Skin of body (tissue), 1 donor: ENCODE measurements at regions not wholly inside any gene's neighbourhood (a gene's known extent, or its start where the extent isn't known, plus 50 kb on each side); places are given as distances from the start of the nearest gene placed in this dataset.
A peak's percentile ranks its signal among the peaks of the same experiment; 100 is the strongest.
"Not testable (repeated sequence)": the region's sequence is repeated elsewhere in the genome, so short reads cannot be mapped to it uniquely, and the experiment has no call there.

Experiments used
- DNase-seq: peaks from one replicate; lab custom pipeline; 2025; lab: John Stamatoyannopoulos, UW

- DNase-seq: peak; percentile 82
These were observed 136.3 kb downstream of the LY86 start for GRCh38 chr6:6724539-6725467.

GRCh38 chr6:6725468-6726209, 137.1 kb downstream of the LY86 start:
- DNase-seq: no peak

GRCh38 chr6:6728169-6728941, 139.8 kb downstream of the LY86 start:
- DNase-seq: no peak

- no peak for DNase-seq
These were observed 141.5 kb downstream of the LY86 start for GRCh38 chr6:6729971-6730370.

GRCh38 chr6:6730831-6731230, 142.3 kb downstream of the LY86 start:
- peak; percentile 37 for DNase-seq

- DNase-seq: no peak
These were observed 146.3 kb downstream of the LY86 start for GRCh38 chr6:6734479-6735465.

GRCh38 chr6:6736791-6737654, 148.5 kb downstream of the LY86 start:
- DNase-seq: peak; percentile 65

- DNase-seq: no peak
These were observed 149.2 kb downstream of the LY86 start for GRCh38 chr6:6737671-6738070.

- DNase-seq: no peak
These were observed 149.6 kb downstream of the LY86 start for GRCh38 chr6:6738108-6738507.

- DNase-seq: no peak
These were observed 150.6 kb downstream of the LY86 start for GRCh38 chr6:6738922-6739716.

GRCh38 chr6:6740595-6740994, 152.1 kb downstream of the LY86 start:
- no peak for DNase-seq

- DNase-seq: no peak
These were observed 152.7 kb downstream of the LY86 start for GRCh38 chr6:6741264-6741663.

- no peak for DNase-seq
These were observed 154.0 kb downstream of the LY86 start for GRCh38 chr6:6742535-6742934.

GRCh38 chr6:6744551-6744950, 156.0 kb downstream of the LY86 start:
- DNase-seq: no peak

GRCh38 chr6:6745637-6746332, 157.3 kb downstream of the LY86 start:
- not testable (repeated sequence) for DNase-seq

- no peak for DNase-seq
These were observed 157.9 kb downstream of the LY86 start for GRCh38 chr6:6746333-6746969.

GRCh38 chr6:6746970-6747338, 158.4 kb downstream of the LY86 start:
- no peak for DNase-seq

- DNase-seq: no peak
These were observed 158.9 kb downstream of the LY86 start for GRCh38 chr6:6747371-6747770.
